Activated B cell treated with CpG ODN at 0.5 μM for 24 hours (primary cell): ENCODE measurements at regions not wholly inside any gene's neighbourhood (a gene's known extent, or its start where the extent isn't known, plus 50 kb on each side); places are given as distances from the start of the nearest gene placed in this dataset.

Experiments
- ATAC-seq: fragments of 200-7000 bp; cut with Tn5 transposase; one replicate; pipeline ENCODE4 v1.10.0; 2021; ENCODE audit warnings: low read depth, mild to moderate bottlenecking, moderate library complexity
- CTCF ChIA-PET: fragments of 350-600 bp; sonication (Branson Sonifier 250); formaldehyde crosslinking; loops from one replicate; lab custom pipeline; 2021; ENCODE audit warnings: antibody characterized with exemption; lab: Charles Lee
- POLR2A ChIA-PET: fragments of 350-600 bp; sonication (Branson Sonifier 250); formaldehyde crosslinking; loops from one replicate; lab custom pipeline; 2021; ENCODE audit warnings: antibody characterized with exemption; lab: Charles Lee
- DNase-seq: peaks from one replicate; pipeline ENCODE4 v3.0.0; 2022
- H3K27ac Mint-ChIP-seq: one replicate; pipeline ENCODE4 v1.8.0; 2020; ENCODE audit warnings: mixed read lengths
- H3K27me3 Mint-ChIP-seq: one replicate; pipeline ENCODE4 v1.8.0; 2021; ENCODE audit warnings: mixed read lengths
- H3K36me3 Mint-ChIP-seq: one replicate; pipeline ENCODE4 v1.8.0; 2021; ENCODE audit warnings: low read depth, mixed read lengths
- H3K4me1 Mint-ChIP-seq: one replicate; pipeline ENCODE4 v1.8.0; 2021; ENCODE audit warnings: mixed read lengths
- H3K4me3 Mint-ChIP-seq: one replicate; pipeline ENCODE4 v1.8.0; 2020; ENCODE audit warnings: mild to moderate bottlenecking, mixed read lengths
- H3K9me3 Mint-ChIP-seq: one replicate; pipeline ENCODE4 v1.8.0; 2020; ENCODE audit warnings: mixed read lengths
- intact Hi-C: fragments of 100-400 bp; cut with micrococcal nuclease; formaldehyde crosslinking; loops from one replicate; pipeline ENCODE4 v1.15.1; 2024
- TF ChIP-seq, protein P1 (sequence below): fragments of 200-600 bp; IDR thresholded peaks from one replicate; pipeline ENCODE4 v1.8.0; 2022; ENCODE audit warnings: antibody characterized with exemption, mild to moderate bottlenecking

DNA sequence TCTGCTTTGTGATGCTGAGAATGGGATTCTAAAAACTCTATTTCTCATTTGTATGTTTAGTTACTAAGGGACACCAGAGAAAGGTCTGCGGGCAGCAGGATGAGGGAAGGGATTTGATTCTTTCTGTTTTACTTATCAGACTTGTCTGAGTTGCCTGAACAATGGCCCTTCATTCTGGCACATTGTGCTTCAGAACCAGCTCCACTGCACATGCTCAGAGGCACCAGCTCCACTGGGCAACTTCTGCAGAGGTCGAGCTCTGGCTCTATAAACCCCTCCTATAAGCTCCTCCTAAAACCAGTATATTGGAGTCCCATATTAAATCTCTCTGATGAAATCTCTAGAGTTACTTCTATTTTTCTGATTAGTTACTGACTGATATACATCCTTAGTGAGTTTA lies 453.2 kb upstream of the CDIN1 start:
- no peak for ATAC-seq
- POLR2A ChIA-PET: no interaction called here

DNA sequence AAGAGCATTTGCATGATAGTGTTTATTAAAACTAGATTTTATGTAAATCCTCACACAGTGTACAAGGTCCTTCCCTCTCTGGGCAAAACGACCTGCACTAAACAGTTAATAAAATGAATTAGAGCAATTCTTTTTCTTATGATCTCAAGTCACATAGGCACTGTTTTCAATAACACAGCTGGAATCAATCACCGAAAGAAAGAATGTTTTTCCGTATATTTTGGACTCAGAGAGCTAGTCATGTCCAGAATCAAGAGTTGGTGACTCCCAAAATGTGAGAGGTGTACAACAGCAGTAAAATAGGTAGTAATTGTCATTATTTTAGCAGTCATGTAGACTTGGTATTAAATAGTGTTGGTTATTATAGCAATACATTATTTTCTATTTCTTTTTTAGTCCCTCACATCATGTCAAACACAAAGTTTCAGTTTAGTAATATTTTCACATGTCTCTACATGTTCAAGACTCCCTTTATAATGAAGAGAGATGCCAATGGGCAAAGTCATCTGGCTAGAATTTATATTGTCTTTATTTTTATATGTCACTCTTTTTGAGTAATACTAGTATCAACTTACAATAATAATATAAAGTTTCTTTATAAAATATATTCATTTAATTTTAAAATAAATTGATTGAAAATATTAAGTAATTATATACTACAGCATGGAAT lies 448.6 kb upstream of the CDIN1 start:
- Mint-ChIP-seq H3K9me3 (peaks cover 3% of the 10 kb centered on the region), H3K27ac (no peak overlapping the region), H3K27me3 (no peaks in the 10 kb centered on the region), H3K4me3 (no peak overlapping the region), H3K4me1 (no peaks in the 10 kb centered on the region), H3K36me3 (no peaks in the 10 kb centered on the region)
- TF ChIP-seq, protein P1, sequence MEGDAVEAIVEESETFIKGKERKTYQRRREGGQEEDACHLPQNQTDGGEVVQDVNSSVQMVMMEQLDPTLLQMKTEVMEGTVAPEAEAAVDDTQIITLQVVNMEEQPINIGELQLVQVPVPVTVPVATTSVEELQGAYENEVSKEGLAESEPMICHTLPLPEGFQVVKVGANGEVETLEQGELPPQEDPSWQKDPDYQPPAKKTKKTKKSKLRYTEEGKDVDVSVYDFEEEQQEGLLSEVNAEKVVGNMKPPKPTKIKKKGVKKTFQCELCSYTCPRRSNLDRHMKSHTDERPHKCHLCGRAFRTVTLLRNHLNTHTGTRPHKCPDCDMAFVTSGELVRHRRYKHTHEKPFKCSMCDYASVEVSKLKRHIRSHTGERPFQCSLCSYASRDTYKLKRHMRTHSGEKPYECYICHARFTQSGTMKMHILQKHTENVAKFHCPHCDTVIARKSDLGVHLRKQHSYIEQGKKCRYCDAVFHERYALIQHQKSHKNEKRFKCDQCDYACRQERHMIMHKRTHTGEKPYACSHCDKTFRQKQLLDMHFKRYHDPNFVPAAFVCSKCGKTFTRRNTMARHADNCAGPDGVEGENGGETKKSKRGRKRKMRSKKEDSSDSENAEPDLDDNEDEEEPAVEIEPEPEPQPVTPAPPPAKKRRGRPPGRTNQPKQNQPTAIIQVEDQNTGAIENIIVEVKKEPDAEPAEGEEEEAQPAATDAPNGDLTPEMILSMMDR: no peak
- DNase-seq (no peak), ATAC-seq (no peak)
- intact Hi-C loops: no loop called here
- CTCF ChIA-PET: no interaction called here
- POLR2A ChIA-PET: no interaction called here

More for the DNA sequence above, 453.2 kb upstream of the CDIN1 start:
- CTCF ChIA-PET: no interaction called here
- TF ChIP-seq, protein P1: no peak
- Mint-ChIP-seq H3K36me3 (no peaks in the 10 kb centered on the region), H3K27ac (no peak overlapping the region), H3K27me3 (no peaks in the 10 kb centered on the region), H3K4me1 (no peaks in the 10 kb centered on the region), H3K4me3 (no peak overlapping the region), H3K9me3 (peaks cover 6% of the 10 kb centered on the region)
- no peak for DNase-seq
- intact Hi-C loops: no loop called here

DNA sequence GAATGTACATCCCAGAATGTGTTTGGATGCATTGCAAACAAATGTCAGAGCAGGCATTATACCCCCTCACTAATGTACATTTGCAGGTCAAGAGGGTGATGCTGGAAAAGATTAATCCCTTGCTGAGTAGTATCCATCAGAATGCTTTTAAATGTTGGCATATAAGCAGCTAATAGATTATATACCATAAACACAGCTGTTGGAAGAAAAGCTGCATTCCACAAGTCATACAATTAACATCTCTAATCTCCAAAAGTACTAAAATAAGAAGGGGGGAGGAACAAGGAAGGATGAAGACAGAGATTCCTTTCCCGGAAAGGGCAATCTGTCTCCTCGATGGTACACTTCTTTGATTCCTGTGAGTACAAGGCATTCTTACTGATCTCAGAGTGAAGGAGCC lies 445.7 kb upstream of the CDIN1 start:
- CTCF ChIA-PET: no interaction called here
- intact Hi-C loops: no loop called here
- H3K4me1 Mint-ChIP-seq: no peaks in the 10 kb centered on the region
- H3K4me3 Mint-ChIP-seq: no peak overlapping the region
- TF ChIP-seq, protein P1: no peak
- H3K9me3 Mint-ChIP-seq: no peaks in the 10 kb centered on the region
- no peak for ATAC-seq
- no peak for DNase-seq
- no peak overlapping the region for H3K27ac Mint-ChIP-seq
- POLR2A ChIA-PET: no interaction called here
- no peaks in the 10 kb centered on the region for H3K27me3 Mint-ChIP-seq
- H3K36me3 Mint-ChIP-seq: no peaks in the 10 kb centered on the region

DNA sequence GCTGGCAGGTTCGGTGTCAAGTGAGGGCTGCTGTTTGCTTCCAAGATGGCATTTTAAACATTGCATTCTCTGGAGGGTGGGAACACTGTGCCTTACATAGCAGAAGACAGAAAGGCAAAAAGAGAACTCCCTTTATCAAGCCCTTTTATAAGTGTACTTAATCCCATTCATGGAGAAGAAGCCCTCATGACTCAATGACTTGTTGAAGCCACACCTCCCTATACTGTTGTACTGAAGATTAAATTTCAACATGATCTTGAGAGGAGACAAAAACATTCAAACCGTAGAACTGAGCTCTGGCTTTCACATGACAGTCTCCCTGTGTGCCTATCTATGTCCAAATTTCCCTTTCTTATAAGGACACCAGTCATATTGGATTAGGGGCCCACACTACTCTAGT lies 443.4 kb upstream of the CDIN1 start:
- Mint-ChIP-seq H3K4me3 (no peak overlapping the region), H3K36me3 (no peaks in the 10 kb centered on the region), H3K27me3 (no peaks in the 10 kb centered on the region), H3K9me3 (peaks cover 2% of the 10 kb centered on the region), H3K4me1 (no peaks in the 10 kb centered on the region), H3K27ac (no peak overlapping the region)
- intact Hi-C loops: no loop called here
- ChIA-PET POLR2A (no interaction called here), CTCF (no interaction called here)
- TF ChIP-seq, protein P1: no peak
- ATAC-seq: no peak
- no peak for DNase-seq

DNA sequence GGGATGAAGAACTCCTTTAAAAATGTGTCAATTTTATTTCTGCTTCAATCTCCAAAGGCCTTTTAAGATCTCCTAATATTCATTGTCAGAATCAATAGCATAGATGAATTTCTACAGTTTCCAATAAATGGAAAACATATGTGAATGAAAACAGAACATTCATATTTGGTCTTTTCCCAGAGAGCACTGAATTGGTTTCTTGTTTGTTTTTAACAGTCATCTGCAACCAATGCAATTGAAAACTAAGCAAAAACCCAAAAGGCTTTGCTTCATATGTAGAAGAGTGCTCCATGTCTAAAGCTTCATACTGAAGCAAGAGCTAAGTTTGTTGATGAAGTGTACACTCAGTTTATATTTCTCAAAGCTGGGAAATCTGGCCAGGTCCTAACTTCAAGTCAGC lies 426.5 kb upstream of the CDIN1 start:
- DNase-seq (no peak), ATAC-seq (no peak)
- no peak overlapping the region for H3K4me3 Mint-ChIP-seq
- POLR2A ChIA-PET: no interaction called here
- no peaks in the 10 kb centered on the region for H3K27me3 Mint-ChIP-seq
- no peak overlapping the region for H3K27ac Mint-ChIP-seq
- H3K36me3 Mint-ChIP-seq: no peaks in the 10 kb centered on the region
- CTCF ChIA-PET: no interaction called here
- TF ChIP-seq, protein P1: no peak
- intact Hi-C loops: no loop called here
- peaks cover 16% of the 10 kb centered on the region for H3K9me3 Mint-ChIP-seq
- no peaks in the 10 kb centered on the region for H3K4me1 Mint-ChIP-seq
